Gastroesophageal sphincter (tissue), 3 donors: ENCODE measurements at regions not wholly inside any gene's neighbourhood (a gene's known extent, or its start where the extent isn't known, plus 50 kb on each side); places are given as distances from the start of the nearest gene placed in this dataset.

Source experiments
- CTCF ChIP-seq, 4 experiments: fragments of 200-600 bp in 2 of 4; fragments of 450-650 bp in 2 of 4; sonication (generic) in 1 of 4; IDR thresholded peaks; one replicate each; pipeline ENCODE4 v1.5.1; 2017 to 2019; ENCODE audit warnings: antibody characterized with exemption in 4 of 4, mild to moderate bottlenecking in 2 of 4, moderate library complexity in 2 of 4
- POLR2AphosphoS5 ChIP-seq: sonication (generic); formaldehyde crosslinking; IDR thresholded peaks from one replicate; pipeline ENCODE4 v1.6.1; 2017; ENCODE audit warnings: antibody characterized with exemption

- no peak for TF ChIP-seq CTCF (IDR thresholded peaks at IDR 0.05)
- TF ChIP-seq POLR2AphosphoS5: no peak
Measured at GRCh38 chr4:103947617-103948016, 227.8 kb upstream of the TACR3 start.
